ENCODE measurements at regions not wholly inside any gene's neighbourhood (a gene's known extent, or its start where the extent isn't known, plus 50 kb on each side); places are given as distances from the start of the nearest gene placed in this dataset.

GRCh38 chr6:139982195-139982594, 607.7 kb upstream of the CITED2 start:
- TF ChIP-seq POLR2AphosphoS5 (IDR thresholded peaks at IDR 0.05) (no peak), POLR2A (IDR thresholded peaks at IDR 0.05) (no peak)
